Activated CD8-positive, alpha-beta T cell treated with anti-CD3 and anti-CD28 coated beads for 36 hours (primary cell): ENCODE measurements at regions not wholly inside any gene's neighbourhood (a gene's known extent, or its start where the extent isn't known, plus 50 kb on each side); places are given as distances from the start of the nearest gene placed in this dataset.

Experiments used
- ATAC-seq: fragments of 200-7000 bp; cut with Tn5 transposase; one replicate; pipeline ENCODE4 v1.10.0; 2021; ENCODE audit warnings: mild to moderate bottlenecking, moderate library complexity
- CTCF ChIA-PET: fragments of 350-600 bp; sonication (Branson Sonifier 250); formaldehyde crosslinking; loops from one replicate; lab custom pipeline; 2021; ENCODE audit warnings: antibody characterized with exemption; lab: Charles Lee
- POLR2A ChIA-PET: fragments of 350-600 bp; sonication (Branson Sonifier 250); formaldehyde crosslinking; loops from one replicate; lab custom pipeline; 2021; ENCODE audit warnings: antibody characterized with exemption; lab: Charles Lee
- DNase-seq: peaks from one replicate; pipeline ENCODE4 v3.0.0-alpha.2; 2020
- H3K27ac Mint-ChIP-seq: one replicate; pipeline ENCODE4 v1.8.0; 2021; ENCODE audit warnings: mild to moderate bottlenecking, mixed read lengths
- H3K27me3 Mint-ChIP-seq: one replicate; pipeline ENCODE4 v1.8.0; 2021; ENCODE audit warnings: mixed read lengths
- H3K36me3 Mint-ChIP-seq: one replicate; pipeline ENCODE4 v1.8.0; 2021; ENCODE audit warnings: low read depth, mixed read lengths
- H3K4me1 Mint-ChIP-seq: one replicate; pipeline ENCODE4 v1.8.0; 2021; ENCODE audit warnings: low read depth, mixed read lengths
- H3K4me3 Mint-ChIP-seq: one replicate; pipeline ENCODE4 v1.8.0; 2021; ENCODE audit warnings: mild to moderate bottlenecking, moderate library complexity, mixed read lengths
- H3K9me3 Mint-ChIP-seq: one replicate; pipeline ENCODE4 v1.8.0; 2021; ENCODE audit warnings: mixed read lengths
- intact Hi-C: fragments of 100-400 bp; cut with micrococcal nuclease; formaldehyde crosslinking; loops from one replicate; pipeline ENCODE4 v1.10.0; 2022
- TF ChIP-seq, protein P1 (sequence below): fragments of 200-600 bp; IDR thresholded peaks from one replicate; pipeline ENCODE4 v1.8.0; 2022; ENCODE audit warnings: antibody characterized with exemption, mild to moderate bottlenecking

DNA sequence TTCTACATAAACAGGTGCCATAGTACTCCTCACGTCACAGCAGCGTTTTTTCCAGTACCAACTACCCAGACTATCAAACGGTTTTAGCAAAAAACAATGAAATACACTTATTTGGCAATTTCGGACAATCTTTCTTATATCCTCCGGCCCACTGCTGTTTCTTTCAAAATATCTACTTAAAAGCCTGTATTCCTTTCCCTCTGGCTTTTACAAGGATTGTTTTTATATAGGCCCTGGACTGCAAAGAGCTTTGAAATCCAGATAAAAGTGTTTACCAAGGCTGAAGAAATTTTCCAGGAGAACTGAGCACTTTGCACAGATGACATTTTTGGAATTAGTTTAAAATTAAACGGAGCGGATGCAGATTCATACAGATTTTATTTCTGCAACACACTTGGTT lies 255.9 kb upstream of the STARD13 start:
- peaks cover 48% of the 10 kb centered on the region for H3K4me1 Mint-ChIP-seq
- TF ChIP-seq, protein P1, sequence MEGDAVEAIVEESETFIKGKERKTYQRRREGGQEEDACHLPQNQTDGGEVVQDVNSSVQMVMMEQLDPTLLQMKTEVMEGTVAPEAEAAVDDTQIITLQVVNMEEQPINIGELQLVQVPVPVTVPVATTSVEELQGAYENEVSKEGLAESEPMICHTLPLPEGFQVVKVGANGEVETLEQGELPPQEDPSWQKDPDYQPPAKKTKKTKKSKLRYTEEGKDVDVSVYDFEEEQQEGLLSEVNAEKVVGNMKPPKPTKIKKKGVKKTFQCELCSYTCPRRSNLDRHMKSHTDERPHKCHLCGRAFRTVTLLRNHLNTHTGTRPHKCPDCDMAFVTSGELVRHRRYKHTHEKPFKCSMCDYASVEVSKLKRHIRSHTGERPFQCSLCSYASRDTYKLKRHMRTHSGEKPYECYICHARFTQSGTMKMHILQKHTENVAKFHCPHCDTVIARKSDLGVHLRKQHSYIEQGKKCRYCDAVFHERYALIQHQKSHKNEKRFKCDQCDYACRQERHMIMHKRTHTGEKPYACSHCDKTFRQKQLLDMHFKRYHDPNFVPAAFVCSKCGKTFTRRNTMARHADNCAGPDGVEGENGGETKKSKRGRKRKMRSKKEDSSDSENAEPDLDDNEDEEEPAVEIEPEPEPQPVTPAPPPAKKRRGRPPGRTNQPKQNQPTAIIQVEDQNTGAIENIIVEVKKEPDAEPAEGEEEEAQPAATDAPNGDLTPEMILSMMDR, result no peak
- intact Hi-C loops, result loop anchor here (5.0 to 10.0 kb wide), 3 partner anchors 71 to 957 kb away; partner anchors contain the start of gene PDS5B
- ATAC-seq (no peak), DNase-seq (no peak)
- H3K27me3 Mint-ChIP-seq, result no peaks in the 10 kb centered on the region
- peak overlapping the region; percentile 99 for H3K27ac Mint-ChIP-seq
- CTCF ChIA-PET, result interaction anchor here (1.3 kb wide), 1 partner anchor 183 kb away, joined by 3 read pairs; no protein-coding TSS in a partner anchor
- peaks cover 8% of the 10 kb centered on the region for H3K36me3 Mint-ChIP-seq
- POLR2A ChIA-PET, result no interaction called here
- peak overlapping the region; percentile 81 for H3K4me3 Mint-ChIP-seq
- peaks cover 3% of the 10 kb centered on the region for H3K9me3 Mint-ChIP-seq

DNA sequence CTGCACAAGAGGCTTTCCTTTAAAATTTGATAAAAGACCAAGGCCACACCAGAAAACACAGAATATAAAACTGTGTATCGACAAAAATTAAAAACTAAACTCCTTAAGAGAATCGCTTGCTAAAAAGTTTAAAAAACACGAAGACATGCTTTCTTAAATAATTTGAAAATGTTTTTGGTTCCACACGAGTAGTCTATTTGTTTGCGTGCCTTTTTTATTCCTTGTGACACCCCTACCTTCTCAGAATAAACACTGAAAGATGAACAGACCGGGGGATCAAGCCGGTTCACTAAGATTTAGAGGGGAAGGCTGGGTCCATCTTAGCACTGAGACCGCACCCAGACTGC lies 256.4 kb upstream of the STARD13 start:
- Mint-ChIP-seq H3K27ac (peak overlapping the region; percentile 99), H3K9me3 (peaks cover 3% of the 10 kb centered on the region), H3K4me3 (peak overlapping the region; percentile 81), H3K4me1 (peaks cover 46% of the 10 kb centered on the region), H3K27me3 (no peaks in the 10 kb centered on the region), H3K36me3 (peaks cover 8% of the 10 kb centered on the region)
- ATAC-seq (no peak), DNase-seq (no peak)
- intact Hi-C loops, result loop anchor here (2.0 to 10.0 kb wide), 4 partner anchors 70 to 957 kb away; partner anchors contain the start of gene PDS5B
- ChIA-PET POLR2A (no interaction called here), CTCF (interaction anchor here (1.3 to 5.2 kb wide), 2 partner anchors 136 to 182 kb away, joined by 6 to 60 read pairs; no protein-coding TSS in a partner anchor)
- TF ChIP-seq, protein P1, result no peak

DNA sequence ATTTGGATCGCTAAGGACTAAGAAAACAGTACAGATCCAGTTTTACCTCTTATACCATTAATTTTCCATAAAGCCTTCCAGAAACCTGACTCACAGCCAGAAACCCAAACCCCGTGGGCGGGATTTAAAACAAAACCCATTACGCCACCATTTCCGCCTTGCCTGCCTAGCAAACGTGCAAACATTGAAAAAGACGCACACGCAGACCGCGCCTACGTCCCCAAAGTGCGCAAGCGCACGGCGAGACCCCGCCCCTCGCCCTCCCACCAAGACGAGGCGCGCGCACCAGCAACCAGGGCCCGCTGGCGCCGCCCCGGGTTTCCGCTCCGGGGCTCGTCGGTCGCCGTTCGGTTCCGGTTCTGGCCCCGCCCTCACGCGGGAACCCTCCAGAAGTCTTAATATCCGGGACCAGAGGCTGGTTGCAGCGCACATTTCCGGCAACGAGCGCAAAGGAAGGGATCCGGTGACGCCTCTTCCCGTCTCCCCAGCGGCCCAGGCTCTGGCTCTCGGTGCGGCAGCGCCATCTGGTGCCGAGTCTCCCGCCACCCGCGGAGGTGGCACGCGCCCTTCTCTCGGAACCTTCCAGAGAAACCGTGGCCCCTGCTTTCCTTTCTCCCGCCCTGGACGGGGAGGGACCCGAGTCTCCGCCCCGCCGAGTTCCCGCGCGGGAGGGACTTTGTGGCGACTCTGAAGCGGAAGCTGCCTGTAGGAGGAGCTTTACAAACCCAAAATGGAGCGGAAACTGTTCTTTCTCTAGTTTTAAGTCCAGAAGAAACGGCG lies 256.9 kb upstream of the STARD13 start:
- POLR2A ChIA-PET, result interaction anchor here (0.9 to 1.4 kb wide), 3 partner anchors 18 to 275 kb away, joined by 3 to 6 read pairs (median 4); partner anchors contain the start of gene RFC3

DNA sequence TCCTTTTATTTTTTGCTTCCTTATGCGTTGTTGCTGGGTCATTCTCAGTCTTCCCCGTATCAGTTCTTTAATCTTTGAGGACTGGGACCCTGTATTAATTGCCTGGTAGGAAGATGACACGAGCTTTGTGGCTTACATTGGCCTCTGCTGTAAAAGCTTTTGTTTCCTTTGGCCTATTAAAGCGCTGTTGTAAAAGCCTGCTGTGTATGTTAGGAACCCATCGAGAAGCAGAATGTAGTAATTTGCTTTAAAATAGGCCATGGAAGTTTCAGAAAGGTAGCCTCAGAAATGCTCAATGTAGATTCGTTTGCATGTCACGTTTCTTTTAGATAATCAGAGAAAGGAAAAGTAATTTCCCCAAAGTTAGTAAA lies 257.5 kb upstream of the STARD13 start:
- Mint-ChIP-seq H3K27ac (peak overlapping the region; percentile 99), H3K9me3 (peaks cover 3% of the 10 kb centered on the region), H3K36me3 (peaks cover 8% of the 10 kb centered on the region), H3K27me3 (no peaks in the 10 kb centered on the region), H3K4me3 (peak overlapping the region; percentile 81), H3K4me1 (peaks cover 47% of the 10 kb centered on the region)
- intact Hi-C loops, result loop anchor here (2.0 to 10.0 kb wide), 4 partner anchors 69 to 958 kb away; partner anchors contain the start of gene PDS5B
- TF ChIP-seq, protein P1, result no peak
- CTCF ChIA-PET, result interaction anchor here (0.6 to 5.2 kb wide), 30 partner anchors 10 to 963 kb away, joined by 3 to 60 read pairs (median 3); no protein-coding TSS in a partner anchor
- POLR2A ChIA-PET, result interaction anchor here (0.9 to 1.4 kb wide), 3 partner anchors 17 to 275 kb away, joined by 3 to 6 read pairs (median 4); partner anchors contain the start of gene RFC3
- no peak for DNase-seq
- ATAC-seq, result no peak

More for the DNA sequence above, 256.9 kb upstream of the STARD13 start:
- CTCF ChIA-PET, result interaction anchor here (0.6 to 5.2 kb wide), 30 partner anchors 9 to 963 kb away, joined by 3 to 60 read pairs (median 3); no protein-coding TSS in a partner anchor
- H3K4me1 Mint-ChIP-seq, result peaks cover 51% of the 10 kb centered on the region
- H3K36me3 Mint-ChIP-seq, result peaks cover 8% of the 10 kb centered on the region
- H3K27me3 Mint-ChIP-seq, result no peaks in the 10 kb centered on the region
- TF ChIP-seq, protein P1, result peak; percentile 74
- H3K27ac Mint-ChIP-seq, result peak overlapping the region; percentile 99
- DNase-seq, result peak; percentile 98
- peak overlapping the region; percentile 81 for H3K4me3 Mint-ChIP-seq
- intact Hi-C loops, result loop anchor here (2.0 to 10.0 kb wide), 4 partner anchors 70 to 958 kb away; partner anchors contain the start of gene PDS5B
- H3K9me3 Mint-ChIP-seq, result peaks cover 3% of the 10 kb centered on the region
- ATAC-seq, result peak; percentile 85
